ENCODE measurements at regions not wholly inside any gene's neighbourhood (a gene's known extent, or its start where the extent isn't known, plus 50 kb on each side); places are given as distances from the start of the nearest gene placed in this dataset.

- H3K9me3 ChIP-seq (ENCODE audit: severe bottlenecking): no peaks in the 10 kb centered on the region
- no peaks in the 10 kb centered on the region for H3K27me3 ChIP-seq (ENCODE audit: insufficient read depth, poor library complexity, severe bottlenecking)
- no peaks in the 10 kb centered on the region for H3K36me3 ChIP-seq (ENCODE audit: low read depth)
- no peak for DNase-seq (ENCODE audit: low spot score)
- H3K27ac ChIP-seq (ENCODE audit: poor library complexity, severe bottlenecking): no peak overlapping the region
- no peaks in the 10 kb centered on the region for H3K4me1 ChIP-seq (ENCODE audit: insufficient read depth, poor library complexity, severe bottlenecking)
- TF ChIP-seq, protein P1, sequence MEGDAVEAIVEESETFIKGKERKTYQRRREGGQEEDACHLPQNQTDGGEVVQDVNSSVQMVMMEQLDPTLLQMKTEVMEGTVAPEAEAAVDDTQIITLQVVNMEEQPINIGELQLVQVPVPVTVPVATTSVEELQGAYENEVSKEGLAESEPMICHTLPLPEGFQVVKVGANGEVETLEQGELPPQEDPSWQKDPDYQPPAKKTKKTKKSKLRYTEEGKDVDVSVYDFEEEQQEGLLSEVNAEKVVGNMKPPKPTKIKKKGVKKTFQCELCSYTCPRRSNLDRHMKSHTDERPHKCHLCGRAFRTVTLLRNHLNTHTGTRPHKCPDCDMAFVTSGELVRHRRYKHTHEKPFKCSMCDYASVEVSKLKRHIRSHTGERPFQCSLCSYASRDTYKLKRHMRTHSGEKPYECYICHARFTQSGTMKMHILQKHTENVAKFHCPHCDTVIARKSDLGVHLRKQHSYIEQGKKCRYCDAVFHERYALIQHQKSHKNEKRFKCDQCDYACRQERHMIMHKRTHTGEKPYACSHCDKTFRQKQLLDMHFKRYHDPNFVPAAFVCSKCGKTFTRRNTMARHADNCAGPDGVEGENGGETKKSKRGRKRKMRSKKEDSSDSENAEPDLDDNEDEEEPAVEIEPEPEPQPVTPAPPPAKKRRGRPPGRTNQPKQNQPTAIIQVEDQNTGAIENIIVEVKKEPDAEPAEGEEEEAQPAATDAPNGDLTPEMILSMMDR (IDR thresholded peaks at IDR 0.05; ENCODE audit: poor library complexity, severe bottlenecking): no peak
- no peak overlapping the region for H3K4me3 ChIP-seq (ENCODE audit: severe bottlenecking)
- ATAC-seq (ENCODE audit: low read depth): no peak
Observed at GRCh38 chr3:13150624-13151023, 77.4 kb upstream of the IQSEC1 start.

GRCh38 chr3:13149330-13150108, 76.3 kb upstream of the IQSEC1 start:
- Histone ChIP-seq H3K27ac (ENCODE audit: poor library complexity, severe bottlenecking) (no peak overlapping the region), H3K9me3 (ENCODE audit: severe bottlenecking) (no peaks in the 10 kb centered on the region), H3K4me1 (ENCODE audit: insufficient read depth, poor library complexity, severe bottlenecking) (no peaks in the 10 kb centered on the region), H3K36me3 (ENCODE audit: low read depth) (no peaks in the 10 kb centered on the region), H3K4me3 (ENCODE audit: severe bottlenecking) (no peak overlapping the region), H3K27me3 (ENCODE audit: insufficient read depth, poor library complexity, severe bottlenecking) (no peaks in the 10 kb centered on the region)
- TF ChIP-seq, protein P1 (IDR thresholded peaks at IDR 0.05; ENCODE audit: poor library complexity, severe bottlenecking): no peak
- DNase-seq (ENCODE audit: low spot score): no peak
- ATAC-seq (ENCODE audit: low read depth): no peak

DNA sequence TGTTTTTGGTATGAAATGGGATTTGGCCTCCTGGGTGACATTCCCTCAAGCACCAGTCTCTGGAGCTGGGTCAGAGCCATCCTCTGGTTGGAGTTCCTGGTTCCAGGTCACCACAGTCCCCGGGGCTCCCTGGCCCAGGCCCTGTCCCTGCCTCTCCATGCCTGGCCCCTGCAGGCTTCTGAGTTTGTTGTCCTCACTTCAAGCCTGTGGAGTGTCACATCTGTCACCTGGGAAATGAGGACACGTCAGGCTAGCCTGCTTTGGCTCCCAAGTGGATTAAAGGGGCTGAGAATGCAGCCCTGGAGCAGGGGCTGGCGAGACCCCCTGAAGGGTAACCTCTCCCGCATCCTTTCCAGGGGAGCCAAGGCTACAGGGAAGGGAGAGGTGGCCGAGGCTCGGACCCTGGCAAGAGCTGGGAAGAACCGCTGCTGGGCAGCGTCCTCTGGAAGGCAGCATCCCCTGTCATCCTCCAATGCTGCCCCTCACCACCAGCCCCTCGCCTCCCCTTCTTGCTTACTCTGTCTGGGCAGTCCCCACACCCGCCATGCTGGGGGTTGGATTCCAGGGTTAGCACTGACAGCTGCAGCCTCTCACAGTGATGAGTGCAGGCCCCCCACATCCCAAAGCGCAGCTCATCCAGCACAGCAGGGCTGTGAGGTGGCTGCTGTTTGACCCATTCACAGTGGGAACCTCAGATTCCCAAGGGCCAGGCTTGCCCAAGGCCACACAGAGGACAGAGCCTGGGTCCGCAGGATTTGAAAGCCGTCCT, 75.5 kb upstream of the IQSEC1 start:
- H3K36me3 ChIP-seq (ENCODE audit: low read depth): no peaks in the 10 kb centered on the region
- H3K4me1 ChIP-seq (ENCODE audit: insufficient read depth, poor library complexity, severe bottlenecking): no peaks in the 10 kb centered on the region
- H3K27me3 ChIP-seq (ENCODE audit: insufficient read depth, poor library complexity, severe bottlenecking): no peaks in the 10 kb centered on the region
- no peak overlapping the region for H3K27ac ChIP-seq (ENCODE audit: poor library complexity, severe bottlenecking)
- H3K4me3 ChIP-seq (ENCODE audit: severe bottlenecking): no peak overlapping the region
- H3K9me3 ChIP-seq (ENCODE audit: severe bottlenecking): no peaks in the 10 kb centered on the region
- DNase-seq (ENCODE audit: low spot score): no peak
- no peak for ATAC-seq (ENCODE audit: low read depth)
- TF ChIP-seq, protein P1 (IDR thresholded peaks at IDR 0.05; ENCODE audit: poor library complexity, severe bottlenecking): no peak

DNA sequence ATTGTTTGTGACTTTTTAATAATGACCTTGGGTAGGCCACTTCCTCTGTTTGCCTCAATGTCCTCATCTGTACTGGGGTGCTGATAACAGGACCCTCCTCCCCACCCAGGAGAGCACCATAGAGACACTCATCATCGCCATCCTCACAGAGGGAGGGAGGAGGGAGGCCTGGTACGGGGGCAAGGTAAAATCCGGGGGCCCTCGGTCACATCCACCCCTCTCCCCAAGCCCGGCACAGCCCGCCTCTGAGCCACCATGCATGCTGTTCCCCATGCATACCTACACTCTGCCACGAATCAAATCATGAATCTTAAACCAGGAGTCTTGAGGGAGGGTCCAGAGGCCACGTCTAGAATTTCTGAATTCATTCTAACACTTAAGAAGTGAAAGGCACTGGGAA, 74.9 kb upstream of the IQSEC1 start:
- no peaks in the 10 kb centered on the region for H3K27me3 ChIP-seq (ENCODE audit: insufficient read depth, poor library complexity, severe bottlenecking)
- H3K9me3 ChIP-seq (ENCODE audit: severe bottlenecking): no peaks in the 10 kb centered on the region
- H3K4me3 ChIP-seq (ENCODE audit: severe bottlenecking): no peak overlapping the region
- DNase-seq (ENCODE audit: low spot score) (no peak), ATAC-seq (ENCODE audit: low read depth) (no peak)
- no peak overlapping the region for H3K27ac ChIP-seq (ENCODE audit: poor library complexity, severe bottlenecking)
- TF ChIP-seq, protein P1 (IDR thresholded peaks at IDR 0.05; ENCODE audit: poor library complexity, severe bottlenecking): no peak
- no peaks in the 10 kb centered on the region for H3K4me1 ChIP-seq (ENCODE audit: insufficient read depth, poor library complexity, severe bottlenecking)
- no peaks in the 10 kb centered on the region for H3K36me3 ChIP-seq (ENCODE audit: low read depth)
